ENCODE measurements at regions not wholly inside any gene's neighbourhood (a gene's known extent, or its start where the extent isn't known, plus 50 kb on each side); places are given as distances from the start of the nearest gene placed in this dataset.

DNA sequence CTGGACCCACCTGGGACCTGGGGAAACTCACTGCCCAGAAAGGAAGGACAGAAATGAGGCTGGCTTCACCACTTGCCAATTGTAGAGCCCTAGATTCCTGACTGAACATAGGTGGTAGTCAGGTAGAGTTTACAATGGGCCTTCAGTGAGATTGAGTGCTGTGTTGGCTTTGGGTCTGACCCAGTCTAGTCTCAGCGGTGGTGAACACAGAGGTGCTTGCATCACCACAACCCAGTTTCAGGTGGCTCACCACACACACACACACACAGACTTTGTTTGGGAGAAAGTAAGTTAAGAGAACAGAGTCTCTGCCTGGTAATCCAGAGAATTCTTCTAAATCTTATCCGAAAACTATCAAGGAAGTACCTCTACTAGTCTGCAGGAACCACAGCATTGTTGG lies 266.1 kb upstream of the EPHA7 start:
- ATAC-seq (no peak), DNase-seq (ENCODE audit: low read depth, low spot score) (no peak)
- CTCF ChIA-PET, result no interaction called here
- TF ChIP-seq RAD21 (IDR thresholded peaks at IDR 0.05; ENCODE audit: low read depth) (no peak), SIN3A (IDR thresholded peaks at IDR 0.05; ENCODE audit: low read depth) (no peak), EZH2phosphoT487 (IDR thresholded peaks at IDR 0.05; ENCODE audit: borderline replicate concordance) (no peak), POLR2A (IDR thresholded peaks at IDR 0.05; ENCODE audit: borderline replicate concordance, extremely low read depth, insufficient read depth, insufficient read length) (no peak), REST (IDR thresholded peaks at IDR 0.05; ENCODE audit: low read depth) (no peak), JUND (IDR thresholded peaks at IDR 0.05) (no peak), ELF1 (IDR thresholded peaks at IDR 0.05; ENCODE audit: borderline replicate concordance, low read depth) (no peak), ZFX (IDR thresholded peaks at IDR 0.05) (no peak), ATF3 (IDR thresholded peaks at IDR 0.05) (no peak), TCF7L2 (IDR thresholded peaks at IDR 0.05; ENCODE audit: borderline replicate concordance, extremely low read depth, insufficient read depth, insufficient read length) (no peak), FOSL1 (IDR thresholded peaks at IDR 0.05; ENCODE audit: low read depth) (no peak), EZH2 (IDR thresholded peaks at IDR 0.05) (no peak), EGR1 (IDR thresholded peaks at IDR 0.05; ENCODE audit: low read depth) (no peak), YY1 (IDR thresholded peaks at IDR 0.05; ENCODE audit: extremely low read depth, insufficient replicate concordance, low read depth, low read length) (no peak)
- TF ChIP-seq, protein P1, sequence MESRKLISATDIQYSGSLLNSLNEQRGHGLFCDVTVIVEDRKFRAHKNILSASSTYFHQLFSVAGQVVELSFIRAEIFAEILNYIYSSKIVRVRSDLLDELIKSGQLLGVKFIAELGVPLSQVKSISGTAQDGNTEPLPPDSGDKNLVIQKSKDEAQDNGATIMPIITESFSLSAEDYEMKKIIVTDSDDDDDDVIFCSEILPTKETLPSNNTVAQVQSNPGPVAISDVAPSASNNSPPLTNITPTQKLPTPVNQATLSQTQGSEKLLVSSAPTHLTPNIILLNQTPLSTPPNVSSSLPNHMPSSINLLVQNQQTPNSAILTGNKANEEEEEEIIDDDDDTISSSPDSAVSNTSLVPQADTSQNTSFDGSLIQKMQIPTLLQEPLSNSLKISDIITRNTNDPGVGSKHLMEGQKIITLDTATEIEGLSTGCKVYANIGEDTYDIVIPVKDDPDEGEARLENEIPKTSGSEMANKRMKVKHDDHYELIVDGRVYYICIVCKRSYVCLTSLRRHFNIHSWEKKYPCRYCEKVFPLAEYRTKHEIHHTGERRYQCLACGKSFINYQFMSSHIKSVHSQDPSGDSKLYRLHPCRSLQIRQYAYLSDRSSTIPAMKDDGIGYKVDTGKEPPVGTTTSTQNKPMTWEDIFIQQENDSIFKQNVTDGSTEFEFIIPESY (IDR thresholded peaks at IDR 0.05; ENCODE audit: extremely low read depth, insufficient replicate concordance, low read length), result no peak
- TF ChIP-seq, protein P2, sequence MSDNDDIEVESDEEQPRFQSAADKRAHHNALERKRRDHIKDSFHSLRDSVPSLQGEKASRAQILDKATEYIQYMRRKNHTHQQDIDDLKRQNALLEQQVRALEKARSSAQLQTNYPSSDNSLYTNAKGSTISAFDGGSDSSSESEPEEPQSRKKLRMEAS (IDR thresholded peaks at IDR 0.05), result no peak
- no peaks in the 10 kb centered on the region; a peak in 1 of 4 replicates for H3K9me3 ChIP-seq (ENCODE audit: control insufficient read depth in 1 of 2, insufficient read depth in 1 of 2, low read depth in 1 of 2, low read length in 2 of 2)
- intact Hi-C loops (cut with micrococcal nuclease), result no loop called here
- H3K9me2 ChIP-seq (ENCODE audit: insufficient read depth), result no peaks in the 10 kb centered on the region
- no peaks in the 10 kb centered on the region for H4K20me1 ChIP-seq (ENCODE audit: insufficient read depth)
- no peak overlapping the region for H3K4me3 ChIP-seq (replicated peaks in 1 of 2; ENCODE audit: low read depth in 1 of 2, low read length in 2 of 2)
- H3K79me2 ChIP-seq (ENCODE audit: insufficient read depth, low read length), result no peaks in the 10 kb centered on the region
- no peaks in the 10 kb centered on the region for H3K36me3 ChIP-seq (ENCODE audit: control insufficient read depth in 1 of 2, insufficient read depth in 2 of 2, low read length in 2 of 2)
- RAD21 ChIA-PET (ENCODE audit: low non-redundant PET in 1 of 2, low total read pairs in 2 of 2, uncharacterized antibody in 2 of 2, unreplicated experiment in 2 of 2), result no interaction called here
- POLR2A ChIA-PET, result no interaction called here
- no peaks in the 10 kb centered on the region for H3K27me3 ChIP-seq (ENCODE audit: insufficient read depth, low read length)
- H3K4me1 ChIP-seq (ENCODE audit: control insufficient read depth in 1 of 2, insufficient read depth in 2 of 2, low read length in 2 of 2), result no peaks in the 10 kb centered on the region
- no peak overlapping the region for H2AFZ ChIP-seq (ENCODE audit: low read depth, low read length, poor library complexity, severe bottlenecking)
- H3K27ac ChIP-seq (ENCODE audit: low read depth, low read length), result no peak overlapping the region
- no TSS peak for BruUV-seq (replicated peaks)
- no peak overlapping the region for H3K4me2 ChIP-seq (ENCODE audit: low read length)
- H3K9ac ChIP-seq (ENCODE audit: low read length), result no peak overlapping the region

Data from HCT116 (cell line).